CD14-positive monocyte (primary cell): ENCODE measurements at regions not wholly inside any gene's neighbourhood (a gene's known extent, or its start where the extent isn't known, plus 50 kb on each side); places are given as distances from the start of the nearest gene placed in this dataset.

ENCODE experiments used
- DNase-seq, 3 donors: peaks; one replicate each; pipeline ENCODE4 v3.0.0-alpha.2; 2011 to 2022
- H2AFZ ChIP-seq: 2 replicates; pipeline ENCODE4 v1.6.0; 2012; ENCODE audit warnings: mild to moderate bottlenecking, low read depth, low read length, inconsistent platforms; ENCODE audit not compliant: insufficient read depth, poor library complexity, severe bottlenecking
- H3K27ac ChIP-seq, 2 donors: 1 replicate in 1 of 2; 2 replicates in 1 of 2; pipeline ENCODE4 v1.5.1; 2012 to 2013; ENCODE audit warnings: low read length in 2 of 2, control low read depth in 1 of 2, inconsistent platforms in 1 of 2, low read depth in 1 of 2, mild to moderate bottlenecking in 1 of 2
- H3K27me3 ChIP-seq, 2 donors: one replicate each; pipeline versions ENCODE4 v1.6.0 to v1.6.1; 2011 to 2013; ENCODE audit warnings: low read length in 2 of 2; ENCODE audit not compliant: control insufficient read depth in 2 of 2, insufficient read depth in 2 of 2
- H3K36me3 ChIP-seq, 2 donors: replicated peaks in 1 of 2; 1 replicate in 1 of 2; 2 replicates in 1 of 2; pipeline versions ENCODE4 v1.5.1 to v1.6.1; 2012 to 2013; ENCODE audit warnings: low read length in 2 of 2, control low read depth in 1 of 2, inconsistent platforms in 1 of 2, mild to moderate bottlenecking in 1 of 2; ENCODE audit not compliant: insufficient read depth in 2 of 2, control insufficient read depth in 1 of 2
- H3K4me1 ChIP-seq, 2 donors: 1 replicate in 1 of 2; 2 replicates in 1 of 2; pipeline versions ENCODE4 v1.5.1 to v1.6.1; 2012 to 2013; ENCODE audit warnings: low read length in 2 of 2, control low read depth in 1 of 2, inconsistent platforms in 1 of 2, mild to moderate bottlenecking in 1 of 2, moderate library complexity in 1 of 2; ENCODE audit not compliant: insufficient read depth in 2 of 2, control insufficient read depth in 1 of 2
- H3K4me2 ChIP-seq: replicated peaks from 2 replicates; pipeline ENCODE3; 2012; ENCODE audit warnings: low read length, moderate library complexity, mild to moderate bottlenecking; ENCODE audit not compliant: poor library complexity, severe bottlenecking; ENCODE audit errors: extremely low read depth
- H3K4me3 ChIP-seq, 3 experiments: fragments of 200-600 bp in 1 of 3; sonication (generic) in 1 of 3; replicated peaks in 1 of 3; 1 replicate in 2 of 3; 2 replicates in 1 of 3; pipeline ENCODE4 v1.5.1; 2011 to 2013; ENCODE audit warnings: low read length in 3 of 3, mild to moderate bottlenecking in 3 of 3, control low read depth in 2 of 3, low read depth in 2 of 3, inconsistent platforms in 1 of 3, moderate library complexity in 1 of 3
- H3K79me2 ChIP-seq: 2 replicates; pipeline ENCODE4 v1.6.0; 2012; ENCODE audit warnings: mild to moderate bottlenecking, control low read depth, inconsistent platforms, low read length, moderate library complexity; ENCODE audit not compliant: insufficient read depth
- H3K9ac ChIP-seq: 2 replicates; pipeline ENCODE4 v1.6.0; 2017; ENCODE audit warnings: low read length, mild to moderate bottlenecking; ENCODE audit not compliant: insufficient read depth, poor library complexity, severe bottlenecking
- H3K9me3 ChIP-seq, 2 donors: replicated peaks in 1 of 2; 1 replicate in 1 of 2; 2 replicates in 1 of 2; pipeline versions ENCODE4 v1.5.1 to v1.6.1; 2012 to 2013; ENCODE audit warnings: low read length in 2 of 2, control low read depth in 1 of 2; ENCODE audit not compliant: control insufficient read depth in 1 of 2, insufficient read depth in 1 of 2
- H4K20me1 ChIP-seq: 2 replicates; pipeline ENCODE4 v1.6.0; 2012; ENCODE audit warnings: mild to moderate bottlenecking, low read length, control low read depth, moderate library complexity; ENCODE audit not compliant: insufficient read depth
- H3K27ac Mint-ChIP-seq, 7 donors: one replicate each; pipeline ENCODE4 v1.8.0; 2020; ENCODE audit warnings: mild to moderate bottlenecking in 7 of 7, mixed read lengths in 7 of 7, moderate library complexity in 6 of 7, inconsistent platforms in 2 of 7
- H3K27me3 Mint-ChIP-seq, 3 donors: one replicate each; pipeline ENCODE4 v1.8.0; 2021 to 2022; ENCODE audit warnings: low read depth in 3 of 3, mild to moderate bottlenecking in 3 of 3, mixed read lengths in 3 of 3, moderate library complexity in 3 of 3, inconsistent platforms in 1 of 3
- H3K36me3 Mint-ChIP-seq, 2 donors: one replicate each; pipeline ENCODE4 v1.8.0; 2020; ENCODE audit warnings: mixed read lengths in 2 of 2, inconsistent platforms in 1 of 2, mild to moderate bottlenecking in 1 of 2
- H3K4me1 Mint-ChIP-seq: one replicate; pipeline ENCODE4 v1.8.0; 2020; ENCODE audit warnings: mild to moderate bottlenecking, mixed read lengths
- H3K4me3 Mint-ChIP-seq, 2 donors: one replicate each; pipeline ENCODE4 v1.8.0; 2020; ENCODE audit warnings: mild to moderate bottlenecking in 2 of 2, mixed read lengths in 2 of 2, moderate library complexity in 1 of 2
- H3K9me3 Mint-ChIP-seq, 7 donors: one replicate each; pipeline ENCODE4 v1.8.0; 2020 to 2022; ENCODE audit warnings: mixed read lengths in 7 of 7, mild to moderate bottlenecking in 6 of 7, moderate library complexity in 6 of 7, inconsistent platforms in 2 of 7
- CTCF ChIP-seq: fragments of 200-600 bp; IDR thresholded peaks from one replicate; pipeline ENCODE4 v1.8.0; 2022; ENCODE audit warnings: antibody characterized with exemption, mild to moderate bottlenecking
- WGBS: methylation state at CpG from one replicate; pipeline ENCODE4 v1.1.5; 2013; ENCODE audit warnings: missing lambda C conversion rate; ENCODE audit not compliant: insufficient coverage; 5-methylcytosine and 5-hydroxymethylcytosine counted together
- intact Hi-C, 2 donors: fragments of 100-400 bp; cut with micrococcal nuclease; formaldehyde crosslinking; loops; one replicate each; pipeline versions ENCODE4 v1.15.0 to v1.15.1; 2023

GRCh38 chr17:79370126-79370525 is 240.7 kb downstream of the RBFOX3 start:
- Histone ChIP-seq H3K9ac (no peak overlapping the region), H3K27me3 (no peaks in the 10 kb centered on the region), H4K20me1 (no peaks in the 10 kb centered on the region), H3K4me2 (no peak overlapping the region), H3K4me3 (no peak overlapping the region), H2AFZ (no peak overlapping the region), H3K79me2 (no peaks in the 10 kb centered on the region), H3K9me3 (no peaks in the 10 kb centered on the region), H3K27ac (no peak overlapping the region), H3K4me1 (no peaks in the 10 kb centered on the region), H3K36me3 (no peaks in the 10 kb centered on the region)
- no peaks in the 10 kb centered on the region for H3K4me1 Mint-ChIP-seq
- peaks cover 0 to 2% (median 0%) of the 10 kb centered on the region in 7 donors for H3K9me3 Mint-ChIP-seq
- H3K27me3 Mint-ChIP-seq: peaks cover 8 to 11% (median 8%) of the 10 kb centered on the region in 3 donors
- H3K4me3 Mint-ChIP-seq: no peak overlapping the region
- DNase-seq: no peak
- H3K36me3 Mint-ChIP-seq: no peaks in the 10 kb centered on the region
- H3K27ac Mint-ChIP-seq: no peak overlapping the region
- WGBS: 82% methylated on average over 8 of the region's 8 CpGs
- no peak for TF ChIP-seq CTCF
- intact Hi-C loops: no loop called here

- no peaks in the 10 kb centered on the region for H3K9me3 ChIP-seq
- Mint-ChIP-seq H3K4me3 (no peak overlapping the region), H3K4me1 (no peaks in the 10 kb centered on the region)
These were observed 241.3 kb downstream of the RBFOX3 start for GRCh38 chr17:79369532-79369931.

More at GRCh38 chr17:79369532-79369931, 241.3 kb downstream of the RBFOX3 start:
- H3K4me2 ChIP-seq: no peak overlapping the region
- H3K79me2 ChIP-seq: no peaks in the 10 kb centered on the region
- intact Hi-C loops: no loop called here
- no peak overlapping the region for H2AFZ ChIP-seq
- no peak overlapping the region for H3K4me3 ChIP-seq
- Mint-ChIP-seq H3K27me3 (peaks cover 5 to 11% (median 8%) of the 10 kb centered on the region in 3 donors), H3K27ac (no peak overlapping the region), H3K36me3 (no peaks in the 10 kb centered on the region), H3K9me3 (peaks cover 0 to 2% (median 0%) of the 10 kb centered on the region in 7 donors)
- TF ChIP-seq CTCF: no peak
- H3K27ac ChIP-seq: no peak overlapping the region
- no peaks in the 10 kb centered on the region for H4K20me1 ChIP-seq
- no peaks in the 10 kb centered on the region for H3K27me3 ChIP-seq
- 100% methylated on average over 2 of the region's 9 CpGs for WGBS
- H3K9ac ChIP-seq: no peak overlapping the region
- DNase-seq: no peak
- no peaks in the 10 kb centered on the region for H3K4me1 ChIP-seq
- no peaks in the 10 kb centered on the region for H3K36me3 ChIP-seq
